ENCODE measurements at regions not wholly inside any gene's neighbourhood (a gene's known extent, or its start where the extent isn't known, plus 50 kb on each side); places are given as distances from the start of the nearest gene placed in this dataset.
"Not testable (repeated sequence)": the region's sequence is repeated elsewhere in the genome, so short reads cannot be mapped to it uniquely, and the experiment has no call there.

GRCh38 chr3:130576375-130577266 is 59.6 kb downstream of the COL6A6 start:
- in situ Hi-C loops (cut with HindIII; ENCODE audit: low pct_unique_long_range_greater_than_20kb, low sequenced_read_pairs): no loop called here
- ChIA-PET CTCF (interaction anchor here (0.6 kb wide), 1 partner anchor 35 kb away, joined by 3 read pairs; no protein-coding TSS in a partner anchor), POLR2A (no interaction called here)
- no TSS peak for BruUV-seq (replicated peaks)
- Histone ChIP-seq H3K4me1 (ENCODE audit: control insufficient read depth, insufficient read depth, low read length) (no peaks in the 10 kb centered on the region), H3K9me3 (ENCODE audit: control insufficient read depth, insufficient read depth, low read depth, low read length) (no peaks in the 10 kb centered on the region), H3K27ac (ENCODE audit: low read length) (no peak overlapping the region), H3K4me3 (ENCODE audit: low read depth in 2 of 2, low read length in 2 of 2) (no peak overlapping the region), H3K36me3 (ENCODE audit: control insufficient read depth, insufficient read depth, low read length) (no peaks in the 10 kb centered on the region), H3K27me3 (ENCODE audit: control insufficient read depth, insufficient read depth, low read length) (peaks cover 14% of the 10 kb centered on the region; the same call in 1 of the 2 replicates)
- intact Hi-C loops (cut with micrococcal nuclease; ENCODE audit: unreplicated experiment): no loop called here
- ATAC-seq (no peak), DNase-seq (ENCODE audit: low read depth, low spot score) (no peak)
- TF ChIP-seq POLR2AphosphoS5 (IDR thresholded peaks at IDR 0.05; ENCODE audit: low read depth, low read length) (no peak), SIN3A (IDR thresholded peaks at IDR 0.05; ENCODE audit: borderline replicate concordance, insufficient read depth, low read depth, low read length) (no peak)

- CTCF ChIA-PET: no interaction called here
- Histone ChIP-seq H3K36me3 (ENCODE audit: control insufficient read depth, insufficient read depth, low read length) (no peaks in the 10 kb centered on the region), H3K27me3 (ENCODE audit: control insufficient read depth, insufficient read depth, low read length) (peaks cover 10% of the 10 kb centered on the region; the same call in 1 of the 2 replicates), H3K27ac (ENCODE audit: low read length) (no peak overlapping the region), H3K4me3 (ENCODE audit: low read depth in 2 of 2, low read length in 2 of 2) (no peak overlapping the region), H3K4me1 (ENCODE audit: control insufficient read depth, insufficient read depth, low read length) (no peaks in the 10 kb centered on the region), H3K9me3 (ENCODE audit: control insufficient read depth, insufficient read depth, low read depth, low read length) (no peaks in the 10 kb centered on the region)
- no TSS peak for BruUV-seq (replicated peaks)
- TF ChIP-seq TCF7L2 (IDR thresholded peaks at IDR 0.05; ENCODE audit: low read depth, low read length) (no peak), CTCF (IDR thresholded peaks at IDR 0.05) (no peak), REST (IDR thresholded peaks at IDR 0.05; ENCODE audit: insufficient read depth in 1 of 2, low read depth in 2 of 2, low read length in 1 of 2) (no peak), SIN3A (IDR thresholded peaks at IDR 0.05; ENCODE audit: borderline replicate concordance, insufficient read depth, low read depth, low read length) (no peak)
- intact Hi-C loops (cut with micrococcal nuclease; ENCODE audit: unreplicated experiment): no loop called here
- ATAC-seq (no peak), DNase-seq (ENCODE audit: low read depth, low spot score) (no peak)
- POLR2A ChIA-PET: no interaction called here
- in situ Hi-C loops (cut with HindIII; ENCODE audit: low pct_unique_long_range_greater_than_20kb, low sequenced_read_pairs): no loop called here
Measured at GRCh38 chr3:130582457-130583153, 65.6 kb downstream of the COL6A6 start.

- H3K27ac ChIP-seq (ENCODE audit: low read length); H3K9me3 ChIP-seq (ENCODE audit: control insufficient read depth, insufficient read depth, low read depth, low read length); CTCF ChIA-PET; H3K4me3 ChIP-seq (ENCODE audit: low read depth in 2 of 2, low read length in 2 of 2); intact Hi-C loops (cut with micrococcal nuclease; ENCODE audit: unreplicated experiment); H3K36me3 ChIP-seq (ENCODE audit: control insufficient read depth, insufficient read depth, low read length); POLR2A ChIA-PET; DNase-seq (ENCODE audit: low read depth, low spot score); BruUV-seq (replicated peaks); in situ Hi-C loops (cut with HindIII; ENCODE audit: low pct_unique_long_range_greater_than_20kb, low sequenced_read_pairs); ATAC-seq; H3K27me3 ChIP-seq (ENCODE audit: control insufficient read depth, insufficient read depth, low read length); H3K4me1 ChIP-seq (ENCODE audit: control insufficient read depth, insufficient read depth, low read length): not testable (repeated sequence)
Measured at GRCh38 chr3:130594749-130595148, 77.8 kb downstream of the COL6A6 start.

All from Panc1 (cell line).